GOT3 (cell line): ENCODE measurements at regions not wholly inside any gene's neighbourhood (a gene's known extent, or its start where the extent isn't known, plus 50 kb on each side); places are given as distances from the start of the nearest gene placed in this dataset.

Experiments used
- DNase-seq: peaks from one replicate; lab custom pipeline; 2025; ENCODE audit warnings: mixed read lengths; lab: John Stamatoyannopoulos, UW

DNA sequence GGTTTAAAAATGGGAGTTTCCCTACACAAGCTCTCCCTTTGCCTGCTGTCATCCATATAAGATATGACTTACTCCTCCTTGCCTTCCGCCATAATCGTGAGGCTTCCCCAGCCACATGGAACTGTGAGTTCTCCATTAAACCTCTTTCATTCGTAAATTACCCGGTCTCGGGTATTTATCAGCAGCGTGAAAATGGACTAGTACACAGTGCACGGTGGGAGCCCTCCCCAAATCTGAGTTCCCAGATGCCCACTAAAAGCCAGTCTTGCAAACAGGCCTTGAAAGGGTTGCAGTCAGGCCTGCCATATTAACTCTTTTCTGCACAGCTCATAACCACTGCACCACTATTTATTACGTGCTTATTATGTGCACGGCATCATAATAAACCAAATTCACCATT, 400.9 kb downstream of the PRDM2 start:
- DNase-seq = no peak

DNA sequence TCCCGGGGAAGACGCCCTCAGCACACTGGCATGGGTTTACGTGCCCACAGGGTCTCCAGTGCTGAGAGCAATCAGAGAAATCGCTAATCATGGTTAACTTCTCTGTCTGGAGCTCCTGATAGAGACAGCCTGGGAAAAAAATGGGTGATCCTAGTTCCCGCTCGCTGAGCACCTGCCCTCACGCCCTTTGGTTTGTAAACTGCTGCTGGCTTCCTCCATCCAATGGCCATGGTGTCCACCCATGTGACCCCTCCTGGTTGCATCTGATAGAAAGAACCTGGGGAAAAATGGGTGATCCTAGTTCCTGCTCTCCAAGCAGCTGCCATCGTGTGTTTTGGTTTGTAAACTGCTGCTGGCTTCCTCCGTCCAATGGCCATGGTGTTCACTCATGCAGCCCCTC, 402.2 kb downstream of the PRDM2 start:
- no peak for DNase-seq

GRCh38 chr1:14103878-14104430, 404.0 kb downstream of the PRDM2 start:
- no peak for DNase-seq

DNA sequence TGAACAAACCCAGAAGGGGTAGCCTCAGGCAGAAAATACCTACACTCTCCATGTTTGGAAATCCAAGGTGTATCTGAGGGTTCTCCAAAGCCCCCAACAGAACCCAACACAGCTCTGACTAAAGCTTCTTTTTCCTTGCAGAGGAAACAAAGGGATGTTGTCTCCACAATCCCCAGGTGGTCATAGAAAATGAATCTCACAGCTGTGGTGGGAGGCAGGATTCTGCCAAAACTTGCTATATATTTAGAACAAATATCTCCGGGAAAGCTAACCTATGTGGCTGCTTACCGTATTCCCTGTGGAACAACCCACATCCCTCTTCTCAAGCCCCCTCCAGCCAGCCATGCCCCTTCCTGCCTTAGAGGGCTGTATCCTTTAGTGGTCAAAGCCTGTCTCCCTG, 406.1 kb downstream of the PRDM2 start:
- no peak for DNase-seq

GRCh38 chr1:14106679-14107313, 406.8 kb downstream of the PRDM2 start:
- no peak for DNase-seq

- no peak for DNase-seq
Measured at GRCh38 chr1:14108356-14109275, 408.6 kb downstream of the PRDM2 start.

DNA sequence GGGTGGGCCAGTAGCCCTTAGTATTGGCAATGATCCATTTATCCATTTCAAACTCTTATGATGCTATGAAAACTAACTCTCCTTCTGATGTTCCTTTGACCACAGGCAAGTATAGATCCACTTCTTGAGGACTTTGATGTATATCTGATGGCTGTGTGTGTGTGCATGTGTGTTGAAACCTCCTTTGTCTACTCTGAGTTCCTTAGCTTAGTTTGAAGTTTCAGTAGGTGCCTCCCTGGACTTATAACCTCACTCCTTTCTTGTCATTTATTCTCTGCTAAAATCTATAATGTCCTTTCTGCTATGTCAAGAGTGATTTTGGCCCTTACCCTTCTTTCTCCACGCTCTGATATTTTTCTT, 409.3 kb downstream of the PRDM2 start:
- DNase-seq = no peak

DNA sequence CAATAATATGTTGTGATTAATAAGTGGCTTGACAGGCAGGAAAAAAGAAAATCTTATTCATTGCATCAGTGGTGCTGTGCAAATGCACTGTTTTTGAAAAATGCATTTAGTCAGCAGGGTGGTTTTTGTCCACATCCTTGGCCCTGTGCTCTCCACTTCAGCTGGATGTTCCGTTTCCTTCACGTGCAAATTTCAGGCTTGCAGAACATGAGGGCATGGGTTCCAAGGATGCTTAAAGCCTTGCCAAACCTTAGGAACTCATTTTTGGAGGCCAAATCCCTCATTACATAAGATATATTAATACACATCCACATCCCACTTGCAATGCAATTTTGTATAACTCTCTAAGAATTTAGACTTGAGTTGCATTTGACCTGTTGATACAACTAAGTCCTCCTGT, 410.1 kb downstream of the PRDM2 start:
- DNase-seq = no peak

DNA sequence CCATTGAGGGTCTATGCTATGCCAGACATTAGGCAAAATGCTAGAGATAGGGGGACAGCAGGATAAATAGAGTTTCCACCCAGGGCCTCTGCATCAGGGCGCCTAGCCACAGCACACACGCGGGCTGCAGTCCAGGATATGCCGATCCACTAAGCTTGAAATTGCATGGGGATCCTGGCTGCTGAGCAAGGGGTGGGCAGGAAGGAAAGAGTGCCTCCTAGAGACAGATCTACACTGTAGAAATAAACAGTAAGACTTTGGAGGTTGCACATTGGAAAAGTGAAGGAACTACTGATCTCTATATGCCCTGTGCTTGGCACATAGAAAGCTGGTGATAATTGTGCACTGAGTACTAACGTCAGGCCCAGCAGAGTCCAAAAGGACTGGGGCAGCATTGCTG, 411.1 kb downstream of the PRDM2 start:
- DNase-seq = no peak

- no peak for DNase-seq
Measured at GRCh38 chr1:14112613-14113012, 412.6 kb downstream of the PRDM2 start.

GRCh38 chr1:14113271-14113670, 413.3 kb downstream of the PRDM2 start:
- no peak for DNase-seq

- DNase-seq = no peak
Measured at GRCh38 chr1:14113841-14114567, 414.0 kb downstream of the PRDM2 start.

GRCh38 chr1:14115976-14116375, 416.0 kb downstream of the PRDM2 start:
- DNase-seq = no peak

GRCh38 chr1:14117700-14118099, 417.7 kb downstream of the PRDM2 start:
- no peak for DNase-seq

DNA sequence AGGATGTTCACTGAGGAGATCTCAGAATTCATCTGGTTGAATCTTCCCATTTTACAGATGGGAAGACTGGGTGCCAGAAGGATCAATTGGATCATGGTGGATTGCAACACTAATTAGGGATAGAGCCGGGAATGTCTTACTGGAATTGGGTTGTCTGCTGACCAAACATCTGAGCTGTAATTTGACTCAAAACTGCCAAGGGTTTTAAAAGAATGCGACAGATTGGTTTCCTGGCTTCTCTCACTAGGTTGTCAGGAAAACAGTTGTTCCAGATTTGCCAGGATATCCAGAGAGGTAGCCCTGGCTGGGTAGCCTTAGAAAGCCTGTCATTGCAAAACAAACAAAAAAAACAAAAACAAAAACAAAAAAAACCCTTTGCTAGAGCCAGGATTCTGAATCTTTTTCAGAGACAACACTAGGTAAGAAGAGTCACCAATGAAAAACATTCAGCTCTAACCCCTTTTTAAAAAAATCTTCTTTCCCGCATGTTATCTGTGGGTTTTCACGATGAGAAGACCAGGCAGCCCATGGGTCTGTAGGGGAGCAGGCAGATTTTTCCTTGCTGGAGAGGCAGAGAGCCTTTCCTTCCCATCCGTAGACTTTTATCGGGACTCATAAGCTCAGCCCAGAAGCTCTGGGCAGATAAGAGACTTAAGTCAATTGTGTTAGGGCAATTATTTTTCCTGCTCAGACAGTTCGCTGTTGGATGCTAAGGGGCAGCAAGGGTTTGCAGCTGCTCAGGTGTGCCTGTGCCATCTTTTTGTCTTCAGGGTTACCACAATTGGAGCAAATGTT, 418.9 kb downstream of the PRDM2 start:
- DNase-seq = no peak

DNA sequence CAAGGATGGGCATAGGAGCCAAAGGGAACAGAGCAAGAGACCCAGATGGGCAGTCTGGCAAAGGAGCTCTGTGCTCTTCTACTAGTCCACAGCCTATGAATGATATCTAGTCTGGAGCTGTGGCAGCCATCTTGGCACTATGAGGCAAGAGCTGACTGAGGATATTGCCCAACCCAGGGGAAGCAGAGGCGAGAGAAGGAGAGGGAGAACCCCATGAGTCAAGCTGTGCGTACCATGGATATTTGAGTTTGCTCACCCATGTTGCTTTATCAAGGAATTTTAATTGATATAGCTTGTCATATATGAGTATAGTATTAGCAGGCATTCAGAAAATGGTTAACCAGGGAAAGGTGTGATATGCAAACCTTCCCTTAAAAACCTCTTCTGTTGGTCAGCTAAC, 420.9 kb downstream of the PRDM2 start:
- no peak for DNase-seq

- DNase-seq = no peak
Measured at GRCh38 chr1:14128096-14128495, 428.1 kb downstream of the PRDM2 start.

- no peak for DNase-seq
Measured at GRCh38 chr1:14129009-14129408, 429.0 kb downstream of the PRDM2 start.

DNA sequence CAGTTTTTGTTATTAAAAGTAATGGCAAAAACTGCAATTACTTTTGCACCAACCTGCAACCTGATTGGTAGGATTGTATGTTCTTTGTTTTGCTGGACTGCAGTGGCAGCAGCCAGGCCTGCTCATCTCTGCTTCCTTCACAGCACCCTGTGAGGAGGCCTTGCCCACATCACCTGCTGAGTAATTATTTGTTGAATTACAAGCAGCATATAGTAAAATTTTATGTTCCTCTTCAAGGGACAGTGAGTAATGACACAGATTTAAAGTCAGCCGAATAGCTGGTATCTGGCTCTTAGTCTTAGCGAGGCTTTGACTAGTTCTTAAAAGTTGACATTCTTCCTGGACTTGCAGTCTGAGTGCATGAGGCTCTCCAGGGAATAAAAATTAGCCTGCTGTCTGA, 435.1 kb downstream of the PRDM2 start:
- DNase-seq = no peak

DNA sequence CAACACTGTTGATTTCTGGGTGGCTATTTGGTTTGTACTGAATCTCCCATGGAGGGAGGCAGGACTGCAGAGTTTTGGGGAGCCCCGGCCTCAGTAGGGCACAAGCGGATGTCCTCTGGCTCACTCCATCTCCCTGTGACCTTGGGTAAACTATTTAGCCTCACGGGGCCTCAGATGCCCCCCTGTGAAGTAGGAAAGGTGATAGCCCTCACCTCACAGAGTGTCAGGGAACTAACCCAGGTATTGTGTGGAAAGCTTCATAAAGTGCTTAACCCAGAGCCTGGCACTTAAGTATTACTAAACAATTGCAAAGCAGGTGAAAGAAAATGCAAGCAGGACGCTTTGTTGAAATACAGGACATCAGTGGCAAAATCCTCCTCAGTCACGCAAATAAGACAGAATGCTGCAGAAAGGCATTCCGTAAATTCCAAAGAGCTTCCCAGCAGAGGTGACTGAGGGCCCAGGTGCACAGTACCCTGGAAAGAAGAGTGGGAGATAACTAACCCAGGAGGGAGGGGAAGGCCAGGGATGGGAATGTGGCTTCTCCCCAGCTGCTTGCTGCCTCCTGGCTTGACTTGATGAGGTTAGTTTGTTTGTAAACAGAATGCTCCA, 436.3 kb downstream of the PRDM2 start:
- no peak for DNase-seq

GRCh38 chr1:14136881-14137280, 436.9 kb downstream of the PRDM2 start:
- DNase-seq = no peak
